HepG2 (cell line): ENCODE measurements at regions not wholly inside any gene's neighbourhood (a gene's known extent, or its start where the extent isn't known, plus 50 kb on each side); places are given as distances from the start of the nearest gene placed in this dataset.
A peak's percentile ranks its signal among the peaks of the same experiment; 100 is the strongest.

Experiments used
- ATF1 ChIP-seq: IDR thresholded peaks from 2 replicates; pipeline ENCODE4 v1.6.1; 2016; ENCODE audit warnings: mild to moderate bottlenecking, control low read depth
- BORCS8-MEF2B ChIP-seq: sonication (generic); formaldehyde crosslinking; IDR thresholded peaks from 2 replicates; pipeline ENCODE4 v1.8.0; 2022; ENCODE audit warnings: mild to moderate bottlenecking, missing genetic modification reagents
- ELF3 ChIP-seq: IDR thresholded peaks from 2 replicates; pipeline ENCODE4 v1.6.1; 2016; ENCODE audit warnings: missing genetic modification reagents, missing compliant biosample characterization
- ERF ChIP-seq: IDR thresholded peaks from 2 replicates; pipeline ENCODE4 v1.6.1; 2018; ENCODE audit warnings: missing biosample characterization, missing genetic modification reagents
- FOSL1 ChIP-seq: sonication (generic); formaldehyde crosslinking; IDR thresholded peaks from 2 replicates; pipeline ENCODE4 v1.9.0; 2021; ENCODE audit warnings: missing genetic modification reagents, borderline replicate concordance
- HMG20B ChIP-seq: conservative IDR thresholded peaks from 2 replicates; pipeline ENCODE4 v1.6.1; 2016; ENCODE audit warnings: missing genetic modification reagents, missing compliant biosample characterization
- HNF4G ChIP-seq, 2 experiments: sonication (generic) in 1 of 2; formaldehyde crosslinking in 1 of 2; IDR thresholded peaks; 2 replicates each; pipeline versions ENCODE4 v1.4.0 to v1.6.1; 2011 to 2020; ENCODE audit warnings: borderline replicate concordance in 2 of 2, low read depth in 2 of 2, mild to moderate bottlenecking in 2 of 2, low read length in 1 of 2, missing genetic modification reagents in 1 of 2, moderate library complexity in 1 of 2
- KLF9 ChIP-seq: IDR thresholded peaks from 2 replicates; pipeline ENCODE4 v1.6.1; 2016; ENCODE audit warnings: low read depth
- MBNL3 ChIP-seq: fragments of 250-450 bp; sonication (Bioruptor Pico); conservative IDR thresholded peaks from 2 replicates; pipeline ENCODE4 v1.8.0; 2022; ENCODE audit warnings: mild to moderate bottlenecking, inconsistent platforms
- MXI1 ChIP-seq: IDR thresholded peaks from 3 replicates; pipeline ENCODE4 v1.6.1; 2012; ENCODE audit warnings: low read depth, low read length, inconsistent platforms, borderline replicate concordance
- MYNN ChIP-seq: sonication (generic); formaldehyde crosslinking; IDR thresholded peaks from 2 replicates; pipeline ENCODE4 v1.4.0; 2020; ENCODE audit warnings: mild to moderate bottlenecking, low read depth, missing genetic modification reagents
- NCOA5 ChIP-seq: sonication (generic); formaldehyde crosslinking; IDR thresholded peaks from 2 replicates; pipeline ENCODE4 v1.4.0; 2020; ENCODE audit warnings: missing genetic modification reagents
- ONECUT2 ChIP-seq: sonication (generic); formaldehyde crosslinking; IDR thresholded peaks from 2 replicates; pipeline ENCODE4 v1.4.0; 2020; ENCODE audit warnings: missing genetic modification reagents
- SMYD3 ChIP-seq: sonication (generic); formaldehyde crosslinking; IDR thresholded peaks from 2 replicates; pipeline ENCODE4 v1.8.1; 2023; ENCODE audit warnings: mild to moderate bottlenecking, missing genetic modification reagents
- TRIM24 ChIP-seq: sonication (generic); formaldehyde crosslinking; IDR thresholded peaks from 2 replicates; pipeline ENCODE4 v1.8.0; 2022; ENCODE audit warnings: mild to moderate bottlenecking, missing genetic modification reagents
- TSC22D2 ChIP-seq: sonication (generic); formaldehyde crosslinking; IDR thresholded peaks from 2 replicates; pipeline ENCODE4 v1.5.1; 2020; ENCODE audit warnings: missing genetic modification reagents, mild to moderate bottlenecking, borderline replicate concordance
- YEATS4 ChIP-seq: sonication (generic); formaldehyde crosslinking; IDR thresholded peaks from 2 replicates; pipeline ENCODE4 v1.4.0; 2020; ENCODE audit warnings: missing genetic modification reagents, borderline replicate concordance
- ZFP36L1 ChIP-seq: sonication (generic); formaldehyde crosslinking; IDR thresholded peaks from 2 replicates; pipeline ENCODE4 v1.8.0; 2022; ENCODE audit warnings: mild to moderate bottlenecking, missing genetic modification reagents, moderate library complexity
- ZNF235 ChIP-seq: sonication (generic); formaldehyde crosslinking; IDR thresholded peaks from 2 replicates; pipeline ENCODE4 v1.8.1; 2023; ENCODE audit warnings: mild to moderate bottlenecking, missing genetic modification reagents, borderline replicate concordance
- ZNF282 ChIP-seq: fragments of 450-650 bp; IDR thresholded peaks from 2 replicates; pipeline ENCODE4 v1.6.1; 2018; ENCODE audit not compliant: partially characterized antibody
- ZNF30 ChIP-seq: sonication (generic); formaldehyde crosslinking; IDR thresholded peaks from 2 replicates; pipeline ENCODE4 v1.5.0; 2020; ENCODE audit warnings: mild to moderate bottlenecking, missing genetic modification reagents
- ZNF354B ChIP-seq: sonication (generic); formaldehyde crosslinking; IDR thresholded peaks from 2 replicates; pipeline ENCODE4 v1.8.0; 2022; ENCODE audit warnings: mild to moderate bottlenecking, missing genetic modification reagents
- ZNF619 ChIP-seq: sonication (generic); formaldehyde crosslinking; IDR thresholded peaks from 2 replicates; pipeline ENCODE4 v1.4.0; 2020; ENCODE audit warnings: mild to moderate bottlenecking, missing genetic modification reagents
- ZZZ3 ChIP-seq: sonication (generic); formaldehyde crosslinking; IDR thresholded peaks from 2 replicates; pipeline ENCODE4 v1.4.0; 2020; ENCODE audit warnings: missing genetic modification reagents, mild to moderate bottlenecking, borderline replicate concordance
- TF ChIP-seq, protein P1 (sequence below): sonication (generic); formaldehyde crosslinking; IDR thresholded peaks from 2 replicates; pipeline ENCODE4 v1.5.0; 2020; ENCODE audit warnings: mild to moderate bottlenecking, missing genetic modification reagents
- TF ChIP-seq, protein P2 (sequence below): IDR thresholded peaks from 2 replicates; pipeline ENCODE4 v1.6.1; 2016
- TF ChIP-seq, protein P3 (sequence below): IDR thresholded peaks from 2 replicates; pipeline ENCODE4 v1.6.1; 2016; ENCODE audit warnings: low read depth, control low read depth

- peak; percentile 90 for TF ChIP-seq HNF4G (IDR thresholded peaks at IDR 0.05; ENCODE audit: borderline replicate concordance, low read depth, low read length)
- peak; percentile 81; the same call in 1 of the 2 replicates for TF ChIP-seq HNF4G (CRISPR knock-in tag; IDR thresholded peaks at IDR 0.05; ENCODE audit: borderline replicate concordance, low read depth)
- no peak for TF ChIP-seq TRIM24
- TF ChIP-seq, protein P1, sequence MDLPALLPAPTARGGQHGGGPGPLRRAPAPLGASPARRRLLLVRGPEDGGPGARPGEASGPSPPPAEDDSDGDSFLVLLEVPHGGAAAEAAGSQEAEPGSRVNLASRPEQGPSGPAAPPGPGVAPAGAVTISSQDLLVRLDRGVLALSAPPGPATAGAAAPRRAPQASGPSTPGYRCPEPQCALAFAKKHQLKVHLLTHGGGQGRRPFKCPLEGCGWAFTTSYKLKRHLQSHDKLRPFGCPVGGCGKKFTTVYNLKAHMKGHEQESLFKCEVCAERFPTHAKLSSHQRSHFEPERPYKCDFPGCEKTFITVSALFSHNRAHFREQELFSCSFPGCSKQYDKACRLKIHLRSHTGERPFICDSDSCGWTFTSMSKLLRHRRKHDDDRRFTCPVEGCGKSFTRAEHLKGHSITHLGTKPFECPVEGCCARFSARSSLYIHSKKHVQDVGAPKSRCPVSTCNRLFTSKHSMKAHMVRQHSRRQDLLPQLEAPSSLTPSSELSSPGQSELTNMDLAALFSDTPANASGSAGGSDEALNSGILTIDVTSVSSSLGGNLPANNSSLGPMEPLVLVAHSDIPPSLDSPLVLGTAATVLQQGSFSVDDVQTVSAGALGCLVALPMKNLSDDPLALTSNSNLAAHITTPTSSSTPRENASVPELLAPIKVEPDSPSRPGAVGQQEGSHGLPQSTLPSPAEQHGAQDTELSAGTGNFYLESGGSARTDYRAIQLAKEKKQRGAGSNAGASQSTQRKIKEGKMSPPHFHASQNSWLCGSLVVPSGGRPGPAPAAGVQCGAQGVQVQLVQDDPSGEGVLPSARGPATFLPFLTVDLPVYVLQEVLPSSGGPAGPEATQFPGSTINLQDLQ (CRISPR knock-in tag): peak; percentile 64; the same call in 1 of the 2 replicates
- no peak for TF ChIP-seq ZNF30
- TF ChIP-seq MXI1: no peak; the same call in 2 of the 3 replicates
- peak; percentile 59 for TF ChIP-seq ZFP36L1
- peak; percentile 83 for TF ChIP-seq BORCS8-MEF2B (CRISPR knock-in tag)
- TF ChIP-seq ATF1 (CRISPR knock-in tag): peak; percentile 75
- TF ChIP-seq ZNF282: no peak
- no peak for TF ChIP-seq YEATS4 (CRISPR knock-in tag)
- no peak for TF ChIP-seq MBNL3 (CRISPR knock-in tag)
- peak; percentile 79 for TF ChIP-seq ERF (CRISPR knock-in tag)
- TF ChIP-seq, protein P2, sequence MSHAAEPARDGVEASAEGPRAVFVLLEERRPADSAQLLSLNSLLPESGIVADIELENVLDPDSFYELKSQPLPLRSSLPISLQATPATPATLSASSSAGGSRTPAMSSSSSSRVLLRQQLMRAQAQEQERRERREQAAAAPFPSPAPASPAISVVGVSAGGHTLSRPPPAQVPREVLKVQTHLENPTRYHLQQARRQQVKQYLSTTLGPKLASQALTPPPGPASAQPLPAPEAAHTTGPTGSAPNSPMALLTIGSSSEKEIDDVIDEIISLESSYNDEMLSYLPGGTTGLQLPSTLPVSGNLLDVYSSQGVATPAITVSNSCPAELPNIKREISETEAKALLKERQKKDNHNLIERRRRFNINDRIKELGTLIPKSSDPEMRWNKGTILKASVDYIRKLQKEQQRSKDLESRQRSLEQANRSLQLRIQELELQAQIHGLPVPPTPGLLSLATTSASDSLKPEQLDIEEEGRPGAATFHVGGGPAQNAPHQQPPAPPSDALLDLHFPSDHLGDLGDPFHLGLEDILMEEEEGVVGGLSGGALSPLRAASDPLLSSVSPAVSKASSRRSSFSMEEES (CRISPR knock-in tag): peak; percentile 80
- no peak; the same call in 1 of the 2 replicates for TF ChIP-seq TSC22D2
- TF ChIP-seq ONECUT2: peak; percentile 43; the same call in 1 of the 2 replicates
- no peak for TF ChIP-seq ZNF235 (CRISPR knock-in tag)
- no peak; the same call in 1 of the 2 replicates for TF ChIP-seq MYNN
- TF ChIP-seq ZZZ3 (CRISPR knock-in tag): no peak; the same call in 1 of the 2 replicates
- no peak for TF ChIP-seq KLF9 (CRISPR knock-in tag)
- TF ChIP-seq ELF3 (CRISPR knock-in tag): peak; percentile 85
- TF ChIP-seq NCOA5 (CRISPR knock-in tag): no peak
- TF ChIP-seq FOSL1 (CRISPR knock-in tag): no peak
- TF ChIP-seq ZNF619 (CRISPR knock-in tag): 0 out of 2 replicates have a peak, but pooled peaks have one; percentile 45
- TF ChIP-seq ZNF354B (CRISPR knock-in tag): no peak; the same call in 1 of the 2 replicates
- TF ChIP-seq SMYD3: no peak; the same call in 1 of the 2 replicates
- TF ChIP-seq, protein P3, sequence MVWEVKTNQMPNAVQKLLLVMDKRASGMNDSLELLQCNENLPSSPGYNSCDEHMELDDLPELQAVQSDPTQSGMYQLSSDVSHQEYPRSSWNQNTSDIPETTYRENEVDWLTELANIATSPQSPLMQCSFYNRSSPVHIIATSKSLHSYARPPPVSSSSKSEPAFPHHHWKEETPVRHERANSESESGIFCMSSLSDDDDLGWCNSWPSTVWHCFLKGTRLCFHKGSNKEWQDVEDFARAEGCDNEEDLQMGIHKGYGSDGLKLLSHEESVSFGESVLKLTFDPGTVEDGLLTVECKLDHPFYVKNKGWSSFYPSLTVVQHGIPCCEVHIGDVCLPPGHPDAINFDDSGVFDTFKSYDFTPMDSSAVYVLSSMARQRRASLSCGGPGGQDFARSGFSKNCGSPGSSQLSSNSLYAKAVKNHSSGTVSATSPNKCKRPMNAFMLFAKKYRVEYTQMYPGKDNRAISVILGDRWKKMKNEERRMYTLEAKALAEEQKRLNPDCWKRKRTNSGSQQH: no peak
- TF ChIP-seq HMG20B (CRISPR knock-in tag): no peak; the same call in 1 of the 2 replicates
Measured at GRCh38 chr20:50388733-50389437, 121.3 kb upstream of the PTPN1 start (continued).
